Osteoblast (primary cell): ENCODE measurements at regions not wholly inside any gene's neighbourhood (a gene's known extent, or its start where the extent isn't known, plus 50 kb on each side); places are given as distances from the start of the nearest gene placed in this dataset.

Experiments
- DNase-seq: peaks from one replicate; pipeline ENCODE4 v3.0.0; 2011; ENCODE audit warnings: low spot score, mixed read lengths; ENCODE audit not compliant: insufficient read length; ENCODE audit errors: missing footprints
- H2AFZ ChIP-seq: 2 replicates; pipeline ENCODE4 v1.6.0; 2011; ENCODE audit warnings: mild to moderate bottlenecking, low read length
- H3K27ac ChIP-seq: 2 replicates; pipeline ENCODE4 v1.5.1; 2011; ENCODE audit warnings: mild to moderate bottlenecking, low read depth, low read length, moderate library complexity
- H3K27me3 ChIP-seq: 2 replicates; pipeline ENCODE4 v1.6.0; 2012; ENCODE audit warnings: mild to moderate bottlenecking, control low read depth, inconsistent platforms, low read length, moderate library complexity; ENCODE audit not compliant: insufficient read depth
- H3K36me3 ChIP-seq: 2 replicates; pipeline ENCODE4 v1.5.1; 2011; ENCODE audit warnings: mild to moderate bottlenecking, low read length, control low read depth, moderate library complexity; ENCODE audit not compliant: insufficient read depth
- H3K4me1 ChIP-seq: 2 replicates; pipeline ENCODE4 v1.5.1; 2011; ENCODE audit warnings: mild to moderate bottlenecking, low read length, control low read depth, moderate library complexity; ENCODE audit not compliant: insufficient read depth
- H3K4me2 ChIP-seq: 2 replicates; pipeline ENCODE4 v1.6.0; 2011; ENCODE audit warnings: mild to moderate bottlenecking, low read length; ENCODE audit not compliant: insufficient read depth
- H3K4me3 ChIP-seq: fragments of 200-600 bp; sonication (generic); 3 replicates; pipeline ENCODE4 v1.5.1; 2012; ENCODE audit warnings: mild to moderate bottlenecking, low read length, inconsistent platforms; ENCODE audit not compliant: insufficient read depth
- H3K79me2 ChIP-seq: 2 replicates; pipeline ENCODE4 v1.6.0; 2012; ENCODE audit warnings: mild to moderate bottlenecking, low read length, control low read depth, inconsistent platforms; ENCODE audit not compliant: insufficient read depth
- H3K9me3 ChIP-seq: 2 replicates; pipeline ENCODE4 v1.5.1; 2011; ENCODE audit warnings: low read depth, low read length, control low read depth
- H4K20me1 ChIP-seq: 2 replicates; pipeline ENCODE4 v1.6.0; 2012; ENCODE audit warnings: mild to moderate bottlenecking, low read length, control low read depth; ENCODE audit not compliant: insufficient read depth
- CTCF ChIP-seq: IDR thresholded peaks from 2 replicates; pipeline ENCODE4 v1.5.1; 2011; ENCODE audit warnings: mild to moderate bottlenecking, low read depth, low read length, moderate library complexity; ENCODE audit errors: extremely low read depth

- Histone ChIP-seq H3K9me3 (no peaks in the 10 kb centered on the region), H3K4me3 (no peak overlapping the region), H3K4me2 (no peak overlapping the region), H2AFZ (no peak overlapping the region), H3K27ac (no peak overlapping the region), H3K36me3 (no peaks in the 10 kb centered on the region), H4K20me1 (no peaks in the 10 kb centered on the region), H3K27me3 (no peaks in the 10 kb centered on the region), H3K4me1 (no peaks in the 10 kb centered on the region), H3K79me2 (no peaks in the 10 kb centered on the region)
- TF ChIP-seq CTCF = no peak
- DNase-seq = no peak
Measured at GRCh38 chr6:12594530-12594893, 122.1 kb upstream of the PHACTR1 start.

- Histone ChIP-seq H3K4me1 (no peaks in the 10 kb centered on the region), H3K9me3 (no peaks in the 10 kb centered on the region), H3K79me2 (no peaks in the 10 kb centered on the region), H3K4me2 (no peak overlapping the region), H3K4me3 (no peak overlapping the region), H3K27me3 (no peaks in the 10 kb centered on the region), H4K20me1 (no peaks in the 10 kb centered on the region), H2AFZ (no peak overlapping the region), H3K27ac (no peak overlapping the region), H3K36me3 (no peaks in the 10 kb centered on the region)
- TF ChIP-seq CTCF = no peak
- DNase-seq = no peak
Measured at GRCh38 chr6:12595161-12595811, 121.3 kb upstream of the PHACTR1 start.

GRCh38 chr6:12596731-12597130, 119.8 kb upstream of the PHACTR1 start:
- Histone ChIP-seq H3K4me3 (no peak overlapping the region), H3K36me3 (no peaks in the 10 kb centered on the region), H3K27ac (no peak overlapping the region), H3K9me3 (no peaks in the 10 kb centered on the region), H4K20me1 (no peaks in the 10 kb centered on the region), H2AFZ (no peak overlapping the region), H3K4me2 (no peak overlapping the region), H3K79me2 (no peaks in the 10 kb centered on the region), H3K4me1 (no peaks in the 10 kb centered on the region), H3K27me3 (no peaks in the 10 kb centered on the region)
- no peak for TF ChIP-seq CTCF
- no peak for DNase-seq

GRCh38 chr6:12598919-12599318, 117.6 kb upstream of the PHACTR1 start:
- no peak for TF ChIP-seq CTCF
- no peak overlapping the region for H3K27ac ChIP-seq
- H3K27me3 ChIP-seq = no peaks in the 10 kb centered on the region
- no peaks in the 10 kb centered on the region for H4K20me1 ChIP-seq
- H3K4me1 ChIP-seq = peaks cover 9% of the 10 kb centered on the region
- H3K4me3 ChIP-seq = no peak overlapping the region
- H2AFZ ChIP-seq = no peak overlapping the region
- no peak overlapping the region for H3K4me2 ChIP-seq
- no peaks in the 10 kb centered on the region for H3K9me3 ChIP-seq
- no peak for DNase-seq
- H3K36me3 ChIP-seq = no peaks in the 10 kb centered on the region
- no peaks in the 10 kb centered on the region for H3K79me2 ChIP-seq
